Natural killer cell (primary cell): ENCODE measurements at regions not wholly inside any gene's neighbourhood (a gene's known extent, or its start where the extent isn't known, plus 50 kb on each side); places are given as distances from the start of the nearest gene placed in this dataset.

Source experiments
- ATAC-seq, 3 donors: fragments of 150-1000 bp in 2 of 3; fragments of 200-7000 bp in 1 of 3; cut with Tn5 transposase; 1 replicate in 1 of 3; 2 replicates in 2 of 3; pipeline ENCODE4 v1.10.0; 2021; ENCODE audit warnings: mild to moderate bottlenecking in 2 of 3, moderate library complexity in 2 of 3
- DNase-seq, 2 donors: peaks; one replicate each; pipeline versions ENCODE4 v3.0.0 to v3.0.0-alpha.2; 2013 to 2021; ENCODE audit warnings: mixed read lengths in 1 of 2
- H3K27ac ChIP-seq: one replicate; pipeline ENCODE4 v1.5.1; 2013; ENCODE audit warnings: mild to moderate bottlenecking, low read length
- H3K27me3 ChIP-seq: one replicate; pipeline ENCODE4 v1.6.1; 2013; ENCODE audit warnings: low read length; ENCODE audit not compliant: control insufficient read depth, insufficient read depth
- H3K36me3 ChIP-seq: one replicate; pipeline ENCODE4 v1.6.1; 2013; ENCODE audit warnings: low read length; ENCODE audit not compliant: control insufficient read depth, insufficient read depth
- H3K4me1 ChIP-seq: one replicate; pipeline ENCODE4 v1.6.1; 2013; ENCODE audit warnings: low read length; ENCODE audit not compliant: control insufficient read depth, insufficient read depth
- H3K4me3 ChIP-seq: one replicate; pipeline ENCODE4 v1.5.1; 2013; ENCODE audit warnings: low read length
- H3K9me3 ChIP-seq: one replicate; pipeline ENCODE4 v1.6.1; 2013; ENCODE audit warnings: low read length; ENCODE audit not compliant: control insufficient read depth, insufficient read depth
- H3K27ac Mint-ChIP-seq, 2 donors: one replicate each; pipeline ENCODE4 v1.8.0; 2022; ENCODE audit warnings: mild to moderate bottlenecking in 2 of 2, mixed read lengths in 2 of 2, moderate library complexity in 1 of 2
- H3K27me3 Mint-ChIP-seq, 2 donors: one replicate each; pipeline ENCODE4 v1.8.0; 2022; ENCODE audit warnings: low read depth in 2 of 2, mixed read lengths in 2 of 2
- H3K36me3 Mint-ChIP-seq: one replicate; pipeline ENCODE4 v1.8.0; 2022; ENCODE audit warnings: mixed read lengths
- H3K4me1 Mint-ChIP-seq, 2 donors: one replicate each; pipeline ENCODE4 v1.8.0; 2022; ENCODE audit warnings: mixed read lengths in 2 of 2
- H3K4me3 Mint-ChIP-seq: one replicate; pipeline ENCODE4 v1.8.0; 2022; ENCODE audit warnings: mild to moderate bottlenecking, moderate library complexity, mixed read lengths
- H3K9me3 Mint-ChIP-seq, 2 donors: one replicate each; pipeline ENCODE4 v1.8.0; 2022; ENCODE audit warnings: mixed read lengths in 2 of 2
- CTCF ChIP-seq: fragments of 200-600 bp; IDR thresholded peaks from one replicate; pipeline ENCODE4 v1.8.0; 2022; ENCODE audit warnings: antibody characterized with exemption
- whole genome bisulfite sequencing: methylation state at CpG from one replicate; pipeline ENCODE4 v1.1.7; 2013; ENCODE audit warnings: missing lambda C conversion rate; ENCODE audit not compliant: insufficient coverage; 5-methylcytosine and 5-hydroxymethylcytosine counted together
- intact Hi-C: fragments of 100-400 bp; cut with micrococcal nuclease; formaldehyde crosslinking; loops from one replicate; pipeline ENCODE4 v1.14.2; 2022

GRCh38 chr6:113412589-113413357, 444.4 kb upstream of the MARCKS start:
- 89% methylated on average over 1 of the region's 1 CpG for WGBS
- Histone ChIP-seq H3K9me3 (no peaks in the 10 kb centered on the region), H3K4me3 (no peak overlapping the region), H3K4me1 (no peaks in the 10 kb centered on the region), H3K27ac (no peak overlapping the region), H3K27me3 (no peaks in the 10 kb centered on the region), H3K36me3 (no peaks in the 10 kb centered on the region)
- no peak overlapping the region for H3K27ac Mint-ChIP-seq
- H3K4me3 Mint-ChIP-seq = no peak overlapping the region
- intact Hi-C loops = no loop called here
- ATAC-seq = no peak
- DNase-seq = no peak
- no peak for TF ChIP-seq CTCF
- no peaks in the 10 kb centered on the region for H3K36me3 Mint-ChIP-seq
- H3K4me1 Mint-ChIP-seq = no peaks in the 10 kb centered on the region
- H3K9me3 Mint-ChIP-seq = peaks cover 6 to 9% of the 10 kb centered on the region in 2 donors
- H3K27me3 Mint-ChIP-seq = no peaks in the 10 kb centered on the region

DNA sequence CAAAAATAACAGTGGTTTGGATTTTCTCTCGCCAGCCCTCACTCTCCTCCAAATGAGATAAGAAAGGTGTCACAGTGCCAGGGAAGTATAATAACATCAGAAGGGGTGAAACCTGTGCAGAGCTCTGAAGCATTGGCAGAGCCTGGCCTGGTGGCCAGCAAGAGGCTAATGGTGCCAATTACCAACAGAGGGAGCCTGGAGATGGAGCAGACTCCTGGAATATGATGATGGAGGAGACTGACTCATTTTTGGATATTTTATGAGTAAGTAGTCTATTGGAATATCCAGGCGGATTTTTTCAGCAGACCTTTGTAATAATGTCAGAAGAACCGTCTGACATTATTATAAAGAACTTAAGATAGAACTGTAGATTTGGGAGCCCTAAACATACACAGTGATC, 442.6 kb upstream of the MARCKS start:
- Histone ChIP-seq H3K27ac (no peak overlapping the region), H3K4me3 (no peak overlapping the region), H3K9me3 (no peaks in the 10 kb centered on the region), H3K4me1 (no peaks in the 10 kb centered on the region), H3K27me3 (no peaks in the 10 kb centered on the region), H3K36me3 (no peaks in the 10 kb centered on the region)
- intact Hi-C loops = no loop called here
- H3K4me1 Mint-ChIP-seq = no peaks in the 10 kb centered on the region
- H3K27me3 Mint-ChIP-seq = no peaks in the 10 kb centered on the region
- no peak for ATAC-seq
- DNase-seq = no peak
- H3K36me3 Mint-ChIP-seq = no peaks in the 10 kb centered on the region
- no peak for TF ChIP-seq CTCF
- WGBS = no CpG with 5 or more reads among the region's 3 CpGs
- no peak overlapping the region for H3K4me3 Mint-ChIP-seq
- no peak overlapping the region for H3K27ac Mint-ChIP-seq
- H3K9me3 Mint-ChIP-seq = peaks cover 4% of the 10 kb centered on the region in 2 donors

GRCh38 chr6:113416170-113416569, 441.0 kb upstream of the MARCKS start:
- no peak for TF ChIP-seq CTCF
- no CpG with 5 or more reads among the region's 1 CpG for WGBS
- Histone ChIP-seq H3K27ac (no peak overlapping the region), H3K36me3 (no peaks in the 10 kb centered on the region), H3K4me3 (no peak overlapping the region), H3K27me3 (no peaks in the 10 kb centered on the region), H3K4me1 (no peaks in the 10 kb centered on the region), H3K9me3 (no peaks in the 10 kb centered on the region)
- Mint-ChIP-seq H3K4me1 (no peaks in the 10 kb centered on the region), H3K36me3 (no peaks in the 10 kb centered on the region), H3K9me3 (peaks cover 0 to 4% of the 10 kb centered on the region in 2 donors), H3K27me3 (no peaks in the 10 kb centered on the region), H3K27ac (no peak overlapping the region), H3K4me3 (no peak overlapping the region)
- no peak for DNase-seq
- intact Hi-C loops = no loop called here
- no peak for ATAC-seq

- intact Hi-C loops = no loop called here
- Histone ChIP-seq H3K9me3 (no peaks in the 10 kb centered on the region), H3K36me3 (no peaks in the 10 kb centered on the region), H3K27me3 (no peaks in the 10 kb centered on the region), H3K27ac (no peak overlapping the region), H3K4me1 (no peaks in the 10 kb centered on the region), H3K4me3 (no peak overlapping the region)
- no peak for TF ChIP-seq CTCF
- ATAC-seq (no peak), DNase-seq (no peak)
- no peak overlapping the region for H3K4me3 Mint-ChIP-seq
- WGBS = no CpG with 5 or more reads among the region's 1 CpG
- H3K27me3 Mint-ChIP-seq = no peaks in the 10 kb centered on the region
- H3K9me3 Mint-ChIP-seq = peaks cover 0 to 4% of the 10 kb centered on the region in 2 donors
- no peaks in the 10 kb centered on the region for H3K4me1 Mint-ChIP-seq
- no peak overlapping the region for H3K27ac Mint-ChIP-seq
- H3K36me3 Mint-ChIP-seq = no peaks in the 10 kb centered on the region
Observed at GRCh38 chr6:113420290-113420689, 436.9 kb upstream of the MARCKS start.
